K562 (cell line): ENCODE measurements at regions not wholly inside any gene's neighbourhood (a gene's known extent, or its start where the extent isn't known, plus 50 kb on each side); places are given as distances from the start of the nearest gene placed in this dataset.

ENCODE experiments used
- ATAC-seq: fragments of 200-7000 bp; cut with Tn5 transposase; 3 replicates; pipeline ENCODE4 v1.9.1; 2020; ENCODE audit warnings: moderate library complexity
- BruUV-seq: library from RNA; stranded (reverse); fragments of 400-500 nt; replicated peaks from 2 replicates; lab custom pipeline; 2021; lab: Mats Ljungman, UMichigan
- CTCF ChIA-PET: fragments of 300-600 bp; formaldehyde crosslinking; extraction: SDS; loops from one replicate; lab custom pipeline; 2021; ENCODE audit warnings: low intra/inter-chr PET ratio; lab: Yijun Ruan, JAX
- POLR2A ChIA-PET: fragments of 300-600, 350-650 bp; sonication (Branson Sonifier 250); formaldehyde crosslinking; extraction: SDS; loops from one replicate; lab custom pipeline; 2021; ENCODE audit warnings: antibody characterized with exemption, inconsistent platforms; lab: Yijun Ruan, JAX
- DNase-seq, 4 experiments: peaks; one replicate each; pipeline versions ENCODE4 v3.0.0 to v3.0.0-alpha.2; 2011 to 2018; ENCODE audit warnings: low spot score in 3 of 4, mixed read lengths in 3 of 4; ENCODE audit errors: extremely low read depth in 1 of 4
- FAIRE-seq: peaks from 2 replicates; lab custom pipeline; 2011; peaks lifted over from hg19 to GRCh38; lab: Jason Lieb, UNC
- H2AFZ ChIP-seq: 2 replicates; pipeline ENCODE4 v1.6.0; 2011; ENCODE audit warnings: low read depth, low read length, control low read depth, inconsistent platforms
- H3K27ac ChIP-seq: fragments of 200-600 bp; 3 replicates; pipeline ENCODE4 v1.8.0; 2011; ENCODE audit warnings: low read depth, mild to moderate bottlenecking, control low read depth, inconsistent platforms, low read length, moderate library complexity, mixed read lengths; ENCODE audit errors: extremely low read depth
- H3K27me3 ChIP-seq, 2 experiments: fragments of 300-600 bp in 1 of 2; 2 replicates in 1 of 2; 3 replicates in 1 of 2; pipeline versions ENCODE4 v1.6.0 to v1.8.0; 2011; ENCODE audit warnings: inconsistent platforms in 2 of 2, low read length in 2 of 2, mild to moderate bottlenecking in 1 of 2, mixed read lengths in 1 of 2, moderate library complexity in 1 of 2; ENCODE audit not compliant: control insufficient read depth in 2 of 2, insufficient read depth in 2 of 2
- H3K36me3 ChIP-seq: fragments of 300-600 bp; 3 replicates; pipeline ENCODE4 v1.8.0; 2011; ENCODE audit warnings: mild to moderate bottlenecking, low read length, inconsistent platforms; ENCODE audit not compliant: control insufficient read depth, insufficient read depth
- H3K4me1 ChIP-seq, 2 experiments: fragments of 200-600 bp in 1 of 2; replicated peaks in 1 of 2; 2 replicates in 1 of 2; 3 replicates in 1 of 2; pipeline versions ENCODE4 v1.5.1 to v1.8.0; 2011; ENCODE audit warnings: inconsistent platforms in 2 of 2, low read length in 2 of 2, mild to moderate bottlenecking in 1 of 2, mixed read lengths in 1 of 2, moderate library complexity in 1 of 2; ENCODE audit not compliant: control insufficient read depth in 2 of 2, insufficient read depth in 2 of 2
- H3K4me2 ChIP-seq: 2 replicates; pipeline ENCODE4 v1.6.1; 2011; ENCODE audit warnings: low read length, control low read depth, inconsistent platforms, mixed read lengths; ENCODE audit not compliant: insufficient read depth
- H3K4me3 ChIP-seq: fragments of 200-600 bp; sonication (generic), shearing (Covaris generic); 2 replicates; pipeline ENCODE4 v1.5.1; 2016; ENCODE audit warnings: control low read depth, inconsistent platforms
- H3K79me2 ChIP-seq: fragments of 200-600 bp; 3 replicates; pipeline ENCODE4 v1.8.0; 2011; ENCODE audit warnings: low read length, inconsistent platforms; ENCODE audit not compliant: control insufficient read depth, insufficient read depth
- H3K9ac ChIP-seq, 2 experiments: 2 replicates each; pipeline versions ENCODE4 v1.6.0 to v1.6.1; 2011; ENCODE audit warnings: low read depth in 2 of 2, low read length in 2 of 2, control low read depth in 1 of 2, inconsistent platforms in 1 of 2, mild to moderate bottlenecking in 1 of 2, mixed read lengths in 1 of 2; ENCODE audit not compliant: insufficient read depth in 1 of 2
- H3K9me1 ChIP-seq: one replicate; pipeline ENCODE4 v1.6.0; 2011; ENCODE audit warnings: inconsistent platforms, mild to moderate bottlenecking, low read length, moderate library complexity; ENCODE audit not compliant: control insufficient read depth, insufficient read depth
- H3K9me3 ChIP-seq: replicated peaks from 2 replicates; pipeline ENCODE4 v1.5.1; 2011; ENCODE audit warnings: low read depth, low read length, inconsistent platforms; ENCODE audit not compliant: control insufficient read depth, insufficient read depth
- H4K20me1 ChIP-seq: replicated peaks from 2 replicates; pipeline ENCODE4 v1.6.1; 2011; ENCODE audit warnings: low read length, inconsistent platforms, mixed read lengths; ENCODE audit not compliant: control insufficient read depth, insufficient read depth
- CBX1 ChIP-seq: sonication (generic); IDR thresholded peaks from 2 replicates; pipeline ENCODE4 v1.6.1; 2016; ENCODE audit warnings: antibody characterized with exemption, low read depth, mild to moderate bottlenecking
- CREB5 ChIP-seq: fragments of 250-450 bp; sonication (Bioruptor Pico); IDR thresholded peaks from 2 replicates; pipeline ENCODE4 v1.5.0; 2020; ENCODE audit warnings: mild to moderate bottlenecking
- FOXP1 ChIP-seq: sonication (generic); formaldehyde crosslinking; IDR thresholded peaks from 2 replicates; pipeline ENCODE4 v1.8.0; 2022; ENCODE audit warnings: mild to moderate bottlenecking, missing genetic modification reagents
- MED1 ChIP-seq: sonication (generic); formaldehyde crosslinking; IDR thresholded peaks from 2 replicates; pipeline ENCODE4 v1.8.1; 2023; ENCODE audit warnings: missing genetic modification reagents, borderline replicate concordance
- PURB ChIP-seq: sonication (generic); formaldehyde crosslinking; IDR thresholded peaks from 2 replicates; pipeline ENCODE4 v1.9.0; 2021; ENCODE audit warnings: low read depth, mild to moderate bottlenecking, missing genetic modification reagents
- ZNF140 ChIP-seq: fragments of 250-450 bp; sonication (Bioruptor Pico); IDR thresholded peaks from 2 replicates; pipeline ENCODE4 v1.8.0; 2021; ENCODE audit warnings: moderate library complexity, mild to moderate bottlenecking, inconsistent platforms
- WGBS: fragments of 100-300 bp; shearing (Covaris generic); methylation state at CpG from one replicate; pipeline ENCODE4 v1.1.6; 2016; ENCODE audit warnings: low coverage, mixed read lengths; ENCODE audit not compliant: insufficient coverage; ENCODE audit errors: missing lambda C conversion rate; 5-methylcytosine and 5-hydroxymethylcytosine counted together
- in situ Hi-C: fragments of 300-500 bp; cut with MboI; formaldehyde crosslinking; loops from 4 replicates; pipeline ENCODE4 v1.15.0; 2018; ENCODE audit warnings: inconsistent platforms, mixed read lengths
- intact Hi-C: fragments of 100-400 bp; cut with micrococcal nuclease; formaldehyde crosslinking; loops from 2 replicates; pipeline ENCODE4 v1.14.2; 2022

GRCh38 chr6:105884426-105884825 lies 201.7 kb upstream of the PRDM1 start:
- ATAC-seq = no peak
- H3K9me3 ChIP-seq = no peaks in the 10 kb centered on the region
- H3K4me3 ChIP-seq = no peak overlapping the region
- H3K9me1 ChIP-seq = no peaks in the 10 kb centered on the region
- no TSS peak for BruUV-seq
- intact Hi-C loops (no loop called here), in situ Hi-C loops (no loop called here)
- WGBS = 32% methylated on average over 7 of the region's 7 CpGs
- H2AFZ ChIP-seq = no peak overlapping the region
- no peaks in the 10 kb centered on the region for H3K4me1 ChIP-seq
- CTCF ChIA-PET = no interaction called here
- no peak overlapping the region for H3K27ac ChIP-seq
- no peaks in the 10 kb centered on the region for H4K20me1 ChIP-seq
- no peak overlapping the region for H3K4me2 ChIP-seq
- H3K36me3 ChIP-seq = no peaks in the 10 kb centered on the region
- no peaks in the 10 kb centered on the region for H3K79me2 ChIP-seq
- POLR2A ChIA-PET = interaction anchor here (1.4 kb wide), 1 partner anchor 10 kb away, joined by 4 read pairs; no protein-coding TSS in a partner anchor
- no peak for TF ChIP-seq CBX1
- FAIRE-seq = no peak
- peaks cover 0 to 29% of the 10 kb centered on the region in 2 experiments; a peak in 2 of 5 replicates for H3K27me3 ChIP-seq
- H3K9ac ChIP-seq = no peak overlapping the region
- DNase-seq = no peak

- ChIA-PET CTCF (no interaction called here), POLR2A (interaction anchor here (1.4 to 1.5 kb wide), 2 partner anchors 11 to 19 kb away, joined by 4 to 5 read pairs; no protein-coding TSS in a partner anchor)
- H3K27ac ChIP-seq = no peak overlapping the region
- no peak for DNase-seq
- H3K79me2 ChIP-seq = no peaks in the 10 kb centered on the region
- in situ Hi-C loops = no loop called here
- WGBS = 10% methylated on average over 4 of the region's 4 CpGs
- no peaks in the 10 kb centered on the region for H3K9me3 ChIP-seq
- no peaks in the 10 kb centered on the region for H4K20me1 ChIP-seq
- no peak overlapping the region for H2AFZ ChIP-seq
- no peaks in the 10 kb centered on the region for H3K9me1 ChIP-seq
- TF ChIP-seq ZNF140 (CRISPR knock-in tag) = no peak
- TF ChIP-seq FOXP1 (CRISPR knock-in tag) = no peak
- no peak for TF ChIP-seq CREB5
- no peak for TF ChIP-seq MED1 (CRISPR knock-in tag)
- TF ChIP-seq PURB = no peak
- H3K36me3 ChIP-seq = no peaks in the 10 kb centered on the region
- H3K4me1 ChIP-seq = no peaks in the 10 kb centered on the region
- intact Hi-C loops = no loop called here
- no peak for FAIRE-seq
- no peak for ATAC-seq
- no TSS peak for BruUV-seq
- no peak overlapping the region for H3K4me2 ChIP-seq
- H3K9ac ChIP-seq = no peak overlapping the region
- H3K27me3 ChIP-seq = peaks cover 0 to 29% of the 10 kb centered on the region in 2 experiments; a peak in 2 of 5 replicates
- H3K4me3 ChIP-seq = no peak overlapping the region
Observed at GRCh38 chr6:105884011-105884410, 202.1 kb upstream of the PRDM1 start.
